A673 (cell line): ENCODE measurements at regions not wholly inside any gene's neighbourhood (a gene's known extent, or its start where the extent isn't known, plus 50 kb on each side); places are given as distances from the start of the nearest gene placed in this dataset.

ENCODE experiments used
- EZH2 ChIP-seq: fragments of 200-600 bp; sonication (generic); IDR thresholded peaks from 2 replicates; pipeline ENCODE4 v1.6.1; 2017; ENCODE audit warnings: borderline replicate concordance, low read depth, mild to moderate bottlenecking, mixed read lengths, antibody characterized with exemption, low read length; ENCODE audit not compliant: poor library complexity, severe bottlenecking
- TF ChIP-seq, protein P1 (sequence below): fragments of 300-800, 200-600 bp; sonication (generic); conservative IDR thresholded peaks from 2 replicates; pipeline ENCODE4 v1.5.1; 2017; ENCODE audit warnings: low read depth, mild to moderate bottlenecking, antibody characterized with exemption, low read length, moderate library complexity, mixed read lengths

DNA sequence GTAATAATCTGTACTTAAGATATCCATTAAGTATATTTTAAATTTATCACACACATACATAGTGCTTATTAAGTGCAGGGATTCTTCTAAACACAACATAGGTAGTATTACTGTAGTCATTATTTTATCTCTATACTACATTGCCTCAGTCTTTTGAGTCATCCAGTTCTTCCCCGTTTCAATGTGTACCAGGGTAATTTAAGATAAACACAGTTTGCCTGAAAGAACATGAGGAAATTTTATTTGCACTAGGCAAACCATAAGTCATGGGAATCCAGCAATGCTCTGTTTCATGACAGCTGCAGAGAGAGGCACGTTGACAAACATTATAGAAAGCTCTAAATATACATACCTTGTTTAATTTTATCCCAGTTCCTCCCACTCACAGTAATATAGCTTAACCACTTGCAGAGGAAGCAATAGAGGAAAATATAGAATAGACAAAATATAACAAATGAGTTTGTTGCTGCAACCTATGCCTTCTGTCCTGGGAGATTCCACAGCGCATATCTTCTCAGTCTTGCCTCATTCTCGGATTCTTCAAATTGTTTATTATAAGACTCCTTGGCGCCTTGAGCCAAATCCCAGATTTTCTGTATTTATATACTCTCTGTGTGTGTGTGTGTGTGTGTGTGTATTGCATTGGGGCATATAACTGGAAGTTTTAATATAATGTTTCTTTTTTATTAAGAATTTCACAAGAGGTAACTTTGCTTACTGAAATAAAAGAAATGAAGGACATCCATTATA lies 258.6 kb downstream of the FAM133A start:
- TF ChIP-seq, protein P1, sequence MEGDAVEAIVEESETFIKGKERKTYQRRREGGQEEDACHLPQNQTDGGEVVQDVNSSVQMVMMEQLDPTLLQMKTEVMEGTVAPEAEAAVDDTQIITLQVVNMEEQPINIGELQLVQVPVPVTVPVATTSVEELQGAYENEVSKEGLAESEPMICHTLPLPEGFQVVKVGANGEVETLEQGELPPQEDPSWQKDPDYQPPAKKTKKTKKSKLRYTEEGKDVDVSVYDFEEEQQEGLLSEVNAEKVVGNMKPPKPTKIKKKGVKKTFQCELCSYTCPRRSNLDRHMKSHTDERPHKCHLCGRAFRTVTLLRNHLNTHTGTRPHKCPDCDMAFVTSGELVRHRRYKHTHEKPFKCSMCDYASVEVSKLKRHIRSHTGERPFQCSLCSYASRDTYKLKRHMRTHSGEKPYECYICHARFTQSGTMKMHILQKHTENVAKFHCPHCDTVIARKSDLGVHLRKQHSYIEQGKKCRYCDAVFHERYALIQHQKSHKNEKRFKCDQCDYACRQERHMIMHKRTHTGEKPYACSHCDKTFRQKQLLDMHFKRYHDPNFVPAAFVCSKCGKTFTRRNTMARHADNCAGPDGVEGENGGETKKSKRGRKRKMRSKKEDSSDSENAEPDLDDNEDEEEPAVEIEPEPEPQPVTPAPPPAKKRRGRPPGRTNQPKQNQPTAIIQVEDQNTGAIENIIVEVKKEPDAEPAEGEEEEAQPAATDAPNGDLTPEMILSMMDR = no peak
- TF ChIP-seq EZH2 = no peak
